CD4-positive, alpha-beta T cell (primary cell): ENCODE measurements at regions not wholly inside any gene's neighbourhood (a gene's known extent, or its start where the extent isn't known, plus 50 kb on each side); places are given as distances from the start of the nearest gene placed in this dataset.

Experiments used
- ATAC-seq: fragments of 200-7000 bp; cut with Tn5 transposase; one replicate; pipeline ENCODE4 v1.10.0; 2022; ENCODE audit warnings: mild to moderate bottlenecking; ENCODE audit not compliant: poor library complexity
- CTCF ChIA-PET: fragments of 350-600 bp; sonication (Branson Sonifier 250); formaldehyde crosslinking; loops from one replicate; lab custom pipeline; 2021; ENCODE audit warnings: antibody characterized with exemption, inconsistent platforms; lab: Charles Lee
- POLR2A ChIA-PET: fragments of 350-600 bp; sonication (Branson Sonifier 250); formaldehyde crosslinking; loops from one replicate; lab custom pipeline; 2021; ENCODE audit warnings: antibody characterized with exemption, inconsistent platforms; lab: Charles Lee
- DNase-seq, 14 experiments: peaks; one replicate each; pipeline ENCODE4 v3.0.0-alpha.2; 2013 to 2020; ENCODE audit warnings: mixed read lengths in 2 of 14
- H3K27ac ChIP-seq, 2 donors: one replicate each; pipeline versions ENCODE4 v1.5.1 to v1.7.0; 2013; ENCODE audit warnings: low read length in 2 of 2, low read depth in 1 of 2, mild to moderate bottlenecking in 1 of 2
- H3K27me3 ChIP-seq, 2 experiments: 1 replicate in 1 of 2; 2 replicates in 1 of 2; pipeline versions ENCODE4 v1.6.1 to v1.7.0; 2013; ENCODE audit warnings: low read length in 2 of 2, control low read depth in 1 of 2, mild to moderate bottlenecking in 1 of 2, moderate library complexity in 1 of 2; ENCODE audit not compliant: insufficient read depth in 2 of 2, control insufficient read depth in 1 of 2
- H3K36me3 ChIP-seq: one replicate; pipeline ENCODE4 v1.6.1; 2013; ENCODE audit warnings: low read length, control low read depth; ENCODE audit not compliant: insufficient read depth
- H3K4me1 ChIP-seq: one replicate; pipeline ENCODE4 v1.6.1; 2013; ENCODE audit warnings: low read length, control low read depth; ENCODE audit not compliant: insufficient read depth
- H3K4me3 ChIP-seq: one replicate; pipeline ENCODE4 v1.5.1; 2013; ENCODE audit warnings: mild to moderate bottlenecking, low read length, moderate library complexity
- H3K9me3 ChIP-seq, 2 experiments: 1 replicate in 1 of 2; 2 replicates in 1 of 2; pipeline versions ENCODE4 v1.6.1 to v1.7.0; 2013; ENCODE audit warnings: low read length in 2 of 2, mild to moderate bottlenecking in 2 of 2, control low read depth in 1 of 2, moderate library complexity in 1 of 2; ENCODE audit not compliant: control insufficient read depth in 1 of 2, insufficient read depth in 1 of 2
- H3K27ac Mint-ChIP-seq: one replicate; pipeline ENCODE4 v1.8.0; 2020; ENCODE audit warnings: mixed read lengths
- H3K27me3 Mint-ChIP-seq: one replicate; pipeline ENCODE4 v1.8.0; 2021; ENCODE audit warnings: mixed read lengths
- H3K36me3 Mint-ChIP-seq: one replicate; pipeline ENCODE4 v1.8.0; 2021; ENCODE audit warnings: low read depth, mixed read lengths
- H3K4me1 Mint-ChIP-seq: one replicate; pipeline ENCODE4 v1.8.0; 2021; ENCODE audit warnings: low read depth, mixed read lengths
- H3K4me3 Mint-ChIP-seq: one replicate; pipeline ENCODE4 v1.8.0; 2020; ENCODE audit warnings: mild to moderate bottlenecking, mixed read lengths
- H3K9me3 Mint-ChIP-seq: one replicate; pipeline ENCODE4 v1.8.0; 2020; ENCODE audit warnings: mixed read lengths
- CTCF ChIP-seq: fragments of 200-600 bp; IDR thresholded peaks from one replicate; pipeline ENCODE4 v1.8.0; 2022; ENCODE audit warnings: antibody characterized with exemption, mild to moderate bottlenecking
- intact Hi-C, 2 experiments: fragments of 100-400 bp; cut with DNase I in 1 of 2; cut with micrococcal nuclease in 1 of 2; formaldehyde crosslinking; loops; one replicate each; pipeline versions ENCODE4 v1.15.1 to v1.9.0; 2023 to 2025; cut with DNase I, micrococcal nuclease

- TF ChIP-seq CTCF = no peak
- Mint-ChIP-seq H3K36me3 (no peaks in the 10 kb centered on the region), H3K27me3 (peaks cover 6% of the 10 kb centered on the region), H3K27ac (no peak overlapping the region), H3K4me1 (no peaks in the 10 kb centered on the region), H3K9me3 (peaks cover 2% of the 10 kb centered on the region), H3K4me3 (no peak overlapping the region)
- no peak for ATAC-seq
- no peak overlapping the region for H3K27ac ChIP-seq
- peaks cover 0 to 3% of the 10 kb centered on the region in 2 experiments for H3K9me3 ChIP-seq
- ChIA-PET POLR2A (no interaction called here), CTCF (no interaction called here)
- H3K4me1 ChIP-seq = no peaks in the 10 kb centered on the region
- no peaks in the 10 kb centered on the region for H3K27me3 ChIP-seq
- DNase-seq = no peak
- intact Hi-C loops = no loop called here
- no peaks in the 10 kb centered on the region for H3K36me3 ChIP-seq
- no peak overlapping the region for H3K4me3 ChIP-seq
These were observed 594.7 kb upstream of the WWC1 start for GRCh38 chr5:167696558-167697314.

GRCh38 chr5:167699432-167699831 is 592.0 kb upstream of the WWC1 start:
- Histone ChIP-seq H3K36me3 (no peaks in the 10 kb centered on the region), H3K27ac (no peak overlapping the region), H3K27me3 (no peaks in the 10 kb centered on the region), H3K4me1 (no peaks in the 10 kb centered on the region), H3K9me3 (peaks cover 0 to 3% of the 10 kb centered on the region in 2 experiments), H3K4me3 (no peak overlapping the region)
- H3K27ac Mint-ChIP-seq = no peak overlapping the region
- no peak for ATAC-seq
- H3K27me3 Mint-ChIP-seq = peaks cover 6% of the 10 kb centered on the region
- ChIA-PET POLR2A (no interaction called here), CTCF (no interaction called here)
- no peaks in the 10 kb centered on the region for H3K36me3 Mint-ChIP-seq
- no peak for DNase-seq
- peaks cover 2% of the 10 kb centered on the region for H3K9me3 Mint-ChIP-seq
- TF ChIP-seq CTCF = no peak
- intact Hi-C loops = no loop called here
- no peaks in the 10 kb centered on the region for H3K4me1 Mint-ChIP-seq
- H3K4me3 Mint-ChIP-seq = no peak overlapping the region

- CTCF ChIA-PET = interaction anchor here (0.9 kb wide), 1 partner anchor 18 kb away, joined by 3 read pairs; no protein-coding TSS in a partner anchor
These were observed 590.4 kb upstream of the WWC1 start for GRCh38 chr5:167701051-167701450.

More at GRCh38 chr5:167701051-167701450, 590.4 kb upstream of the WWC1 start:
- H3K4me3 ChIP-seq = no peak overlapping the region
- Mint-ChIP-seq H3K36me3 (no peaks in the 10 kb centered on the region), H3K9me3 (no peaks in the 10 kb centered on the region), H3K27me3 (peaks cover 6% of the 10 kb centered on the region), H3K27ac (no peak overlapping the region), H3K4me3 (no peak overlapping the region), H3K4me1 (no peaks in the 10 kb centered on the region)
- no peaks in the 10 kb centered on the region for H3K4me1 ChIP-seq
- no peak for DNase-seq
- peaks cover 0 to 3% of the 10 kb centered on the region in 2 experiments for H3K9me3 ChIP-seq
- no peak for ATAC-seq
- H3K27ac ChIP-seq = no peak overlapping the region
- TF ChIP-seq CTCF = no peak
- intact Hi-C loops = no loop called here
- H3K36me3 ChIP-seq = no peaks in the 10 kb centered on the region
- POLR2A ChIA-PET = no interaction called here
- H3K27me3 ChIP-seq = no peaks in the 10 kb centered on the region
